Keratinocyte (primary cell): ENCODE measurements at regions not wholly inside any gene's neighbourhood (a gene's known extent, or its start where the extent isn't known, plus 50 kb on each side); places are given as distances from the start of the nearest gene placed in this dataset.

ENCODE experiments used
- DNase-seq: peaks from one replicate; pipeline ENCODE4 v3.0.0-alpha.2; 2011; ENCODE audit warnings: low read depth, missing footprints, low spot score
- FAIRE-seq: peaks from 2 replicates; lab custom pipeline; 2011; peaks lifted over from hg19 to GRCh38; lab: Jason Lieb, UNC
- H2AFZ ChIP-seq: 2 replicates; pipeline ENCODE4 v1.6.0; 2012; ENCODE audit warnings: low read length, control low read depth, inconsistent platforms; ENCODE audit not compliant: control insufficient read depth
- H3K27ac ChIP-seq: 2 replicates; pipeline ENCODE4 v1.5.1; 2011; ENCODE audit warnings: low read length; ENCODE audit not compliant: control insufficient read depth, insufficient read depth
- H3K27me3 ChIP-seq: 3 replicates; pipeline ENCODE4 v1.6.0; 2011; ENCODE audit warnings: low read length; ENCODE audit not compliant: control insufficient read depth, insufficient read depth; ENCODE audit errors: extremely low read depth
- H3K36me3 ChIP-seq, 2 experiments: 2 replicates in 1 of 2; 3 replicates in 1 of 2; pipeline ENCODE4 v1.5.1; 2011; ENCODE audit warnings: low read length in 2 of 2, mild to moderate bottlenecking in 1 of 2; ENCODE audit not compliant: control insufficient read depth in 2 of 2, insufficient read depth in 2 of 2; ENCODE audit errors: extremely low read depth in 1 of 2
- H3K4me1 ChIP-seq: 3 replicates; pipeline ENCODE4 v1.5.1; 2011; ENCODE audit warnings: low read length; ENCODE audit not compliant: control insufficient read depth, insufficient read depth; ENCODE audit errors: extremely low read depth
- H3K4me2 ChIP-seq: 3 replicates; pipeline ENCODE4 v1.6.0; 2011; ENCODE audit warnings: low read depth, low read length; ENCODE audit not compliant: control insufficient read depth, insufficient read depth; ENCODE audit errors: extremely low read depth
- H3K4me3 ChIP-seq, 3 experiments: fragments of 200-600 bp in 1 of 3; sonication (generic) in 1 of 3; 2 replicates in 2 of 3; 3 replicates in 1 of 3; pipeline ENCODE4 v1.5.1; 2011 to 2016; ENCODE audit warnings: low read length in 3 of 3, mild to moderate bottlenecking in 3 of 3, control low read depth in 2 of 3, inconsistent platforms in 1 of 3, low read depth in 1 of 3, mixed read lengths in 1 of 3, mixed run types in 1 of 3, moderate library complexity in 1 of 3; ENCODE audit not compliant: control insufficient read depth in 2 of 3, insufficient read depth in 2 of 3; ENCODE audit errors: extremely low read depth in 1 of 3
- H3K79me2 ChIP-seq: 2 replicates; pipeline ENCODE4 v1.6.0; 2012; ENCODE audit warnings: low read length; ENCODE audit not compliant: control insufficient read depth, insufficient read depth
- H3K9ac ChIP-seq: 3 replicates; pipeline ENCODE4 v1.6.0; 2011; ENCODE audit warnings: low read length; ENCODE audit not compliant: control insufficient read depth, insufficient read depth; ENCODE audit errors: extremely low read depth
- H3K9me1 ChIP-seq: 3 replicates; pipeline ENCODE4 v1.6.0; 2011; ENCODE audit warnings: low read length; ENCODE audit not compliant: control insufficient read depth, insufficient read depth; ENCODE audit errors: extremely low read depth
- H3K9me3 ChIP-seq: 2 replicates; pipeline ENCODE4 v1.5.1; 2012; ENCODE audit warnings: low read depth, low read length; ENCODE audit not compliant: control insufficient read depth
- H4K20me1 ChIP-seq: 3 replicates; pipeline ENCODE4 v1.6.0; 2011; ENCODE audit warnings: low read length; ENCODE audit not compliant: control insufficient read depth, insufficient read depth; ENCODE audit errors: extremely low read depth
- CTCF ChIP-seq, 3 experiments: IDR thresholded peaks in 1 of 3; conservative IDR thresholded peaks in 1 of 3; optimal IDR thresholded peaks in 1 of 3; 2 replicates in 2 of 3; 3 replicates in 1 of 3; pipeline versions ENCODE3 to v1.5.1; 2011; ENCODE audit warnings: low read length in 3 of 3, mild to moderate bottlenecking in 3 of 3, moderate library complexity in 2 of 3, control low read depth in 1 of 3, inconsistent platforms in 1 of 3; ENCODE audit not compliant: insufficient read depth in 2 of 3; ENCODE audit errors: extremely low read depth in 1 of 3
- EZH2 ChIP-seq: IDR thresholded peaks from one replicate; pipeline ENCODE4 v1.6.1; 2012; ENCODE audit warnings: inconsistent platforms, mild to moderate bottlenecking, low read length, moderate library complexity
- dilution Hi-C: fragments of 300-500 bp; cut with MboI; formaldehyde crosslinking; loops from one replicate; pipeline ENCODE4 v1.7.0; 2020; ENCODE audit warnings: low sequenced_read_pairs; ENCODE audit not compliant: extremely low pct_ligation_motif_present

- FAIRE-seq (no peak), DNase-seq (no peak)
- Histone ChIP-seq H3K9me1 (no peaks in the 10 kb centered on the region), H3K79me2 (no peaks in the 10 kb centered on the region), H3K27me3 (no peaks in the 10 kb centered on the region), H3K9me3 (no peaks in the 10 kb centered on the region), H3K36me3 (no peaks in the 10 kb centered on the region), H2AFZ (no peak overlapping the region), H3K9ac (no peak overlapping the region), H4K20me1 (no peaks in the 10 kb centered on the region), H3K4me3 (no peak overlapping the region), H3K27ac (no peak overlapping the region), H3K4me2 (no peak overlapping the region), H3K4me1 (no peaks in the 10 kb centered on the region)
- dilution Hi-C loops = no loop called here
- TF ChIP-seq CTCF (optimal IDR thresholded peaks at IDR 0.05 in 1 of 3, IDR thresholded peaks at IDR 0.05 in 1 of 3, conservative IDR thresholded peaks at IDR 0.05 in 1 of 3; ENCODE audit: extremely low read depth in 1 of 3, insufficient read depth in 2 of 3, low read length in 3 of 3) (no peak), EZH2 (no peak)
Measured at GRCh38 chr10:108346066-108346465, 1181.6 kb upstream of the SORCS1 start.

DNA sequence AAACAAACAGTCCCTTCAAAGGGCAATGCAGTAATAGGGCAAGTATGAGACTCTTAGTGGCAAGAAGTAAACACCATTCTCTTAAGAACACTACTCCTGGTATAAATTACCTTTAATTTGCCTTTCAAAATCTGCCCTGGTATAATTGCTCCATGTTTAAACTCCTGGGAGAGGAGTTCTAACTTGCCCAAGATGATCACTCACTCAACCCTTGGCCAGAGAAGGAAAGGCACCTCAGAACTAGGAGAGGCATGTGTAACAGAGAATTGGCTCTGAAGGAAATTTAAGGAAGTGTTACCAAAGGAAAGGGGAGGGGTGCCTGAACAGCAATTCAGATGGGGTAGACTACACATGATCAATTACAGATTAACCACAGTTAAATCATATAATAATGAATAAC, 1173.6 kb upstream of the SORCS1 start:
- Histone ChIP-seq H3K36me3 (no peaks in the 10 kb centered on the region), H3K9me1 (no peaks in the 10 kb centered on the region), H3K4me1 (no peaks in the 10 kb centered on the region), H3K9me3 (no peaks in the 10 kb centered on the region), H4K20me1 (no peaks in the 10 kb centered on the region), H3K4me3 (no peak overlapping the region), H2AFZ (no peak overlapping the region), H3K4me2 (no peak overlapping the region), H3K9ac (no peak overlapping the region), H3K27ac (no peak overlapping the region), H3K79me2 (no peaks in the 10 kb centered on the region), H3K27me3 (no peaks in the 10 kb centered on the region)
- DNase-seq (no peak), FAIRE-seq (no peak)
- dilution Hi-C loops = no loop called here
- TF ChIP-seq EZH2 = no peak
- TF ChIP-seq CTCF (optimal IDR thresholded peaks at IDR 0.05 in 1 of 3, IDR thresholded peaks at IDR 0.05 in 1 of 3, conservative IDR thresholded peaks at IDR 0.05 in 1 of 3; ENCODE audit: extremely low read depth in 1 of 3, insufficient read depth in 2 of 3, low read length in 3 of 3) = no peak
